ENCODE measurements at regions not wholly inside any gene's neighbourhood (a gene's known extent, or its start where the extent isn't known, plus 50 kb on each side); places are given as distances from the start of the nearest gene placed in this dataset.
"Not testable (repeated sequence)": the region's sequence is repeated elsewhere in the genome, so short reads cannot be mapped to it uniquely, and the experiment has no call there.

DNA sequence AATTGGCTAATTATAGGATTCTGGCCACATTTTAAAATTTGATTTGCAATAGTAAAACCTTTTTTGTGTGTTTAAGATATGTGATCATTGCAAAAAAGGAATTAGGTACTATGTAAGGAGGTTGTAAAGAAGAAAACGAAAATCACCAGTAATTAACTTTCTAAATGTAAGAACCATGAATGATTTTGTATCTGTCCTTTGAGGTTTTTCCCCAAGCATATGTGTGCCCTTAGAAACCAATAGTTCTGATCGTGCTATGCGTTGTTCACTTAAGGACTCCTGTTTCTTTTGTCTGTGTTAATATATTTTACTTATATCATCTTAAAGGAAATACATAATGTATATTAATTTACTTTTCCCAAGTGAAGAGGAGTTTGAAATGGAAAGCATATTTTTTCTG, 410.2 kb downstream of the PSAT1 start:
- DNase-seq (ENCODE audit: low read depth), result no peak
- H3K4me3 ChIP-seq (ENCODE audit: low read depth, low read length), result no peak overlapping the region
- TF ChIP-seq, protein P1, sequence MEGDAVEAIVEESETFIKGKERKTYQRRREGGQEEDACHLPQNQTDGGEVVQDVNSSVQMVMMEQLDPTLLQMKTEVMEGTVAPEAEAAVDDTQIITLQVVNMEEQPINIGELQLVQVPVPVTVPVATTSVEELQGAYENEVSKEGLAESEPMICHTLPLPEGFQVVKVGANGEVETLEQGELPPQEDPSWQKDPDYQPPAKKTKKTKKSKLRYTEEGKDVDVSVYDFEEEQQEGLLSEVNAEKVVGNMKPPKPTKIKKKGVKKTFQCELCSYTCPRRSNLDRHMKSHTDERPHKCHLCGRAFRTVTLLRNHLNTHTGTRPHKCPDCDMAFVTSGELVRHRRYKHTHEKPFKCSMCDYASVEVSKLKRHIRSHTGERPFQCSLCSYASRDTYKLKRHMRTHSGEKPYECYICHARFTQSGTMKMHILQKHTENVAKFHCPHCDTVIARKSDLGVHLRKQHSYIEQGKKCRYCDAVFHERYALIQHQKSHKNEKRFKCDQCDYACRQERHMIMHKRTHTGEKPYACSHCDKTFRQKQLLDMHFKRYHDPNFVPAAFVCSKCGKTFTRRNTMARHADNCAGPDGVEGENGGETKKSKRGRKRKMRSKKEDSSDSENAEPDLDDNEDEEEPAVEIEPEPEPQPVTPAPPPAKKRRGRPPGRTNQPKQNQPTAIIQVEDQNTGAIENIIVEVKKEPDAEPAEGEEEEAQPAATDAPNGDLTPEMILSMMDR (conservative IDR thresholded peaks at IDR 0.05; ENCODE audit: low read depth, low read length), result no peak

DNA sequence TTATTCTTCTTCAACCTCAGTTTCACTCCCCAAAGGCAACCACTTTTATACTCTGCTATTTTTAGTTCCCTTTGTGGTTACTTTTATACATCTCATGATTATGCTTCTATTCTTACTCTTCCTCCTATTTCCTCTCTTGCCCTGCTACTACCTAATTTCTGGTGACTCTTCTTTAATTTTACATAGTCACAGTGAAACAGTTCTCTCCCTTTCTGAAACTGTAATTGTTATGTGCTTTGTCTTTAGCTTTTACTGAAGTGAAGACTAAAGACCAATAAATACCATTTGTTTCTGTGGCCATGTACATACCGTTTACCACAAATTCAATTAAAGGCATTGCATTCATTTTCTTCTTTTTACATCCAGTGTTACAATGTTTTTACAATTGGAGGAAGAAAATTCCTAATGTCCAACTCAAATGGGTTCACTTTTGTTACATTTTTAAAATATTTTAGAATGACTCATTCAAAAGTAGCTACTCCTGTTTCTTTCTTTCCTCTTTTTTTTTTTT, 410.6 kb downstream of the PSAT1 start:
- no peak for DNase-seq (ENCODE audit: low read depth)
- TF ChIP-seq, protein P1 (conservative IDR thresholded peaks at IDR 0.05; ENCODE audit: low read depth, low read length), result no peak
- H3K4me3 ChIP-seq (ENCODE audit: low read depth, low read length), result no peak overlapping the region

DNA sequence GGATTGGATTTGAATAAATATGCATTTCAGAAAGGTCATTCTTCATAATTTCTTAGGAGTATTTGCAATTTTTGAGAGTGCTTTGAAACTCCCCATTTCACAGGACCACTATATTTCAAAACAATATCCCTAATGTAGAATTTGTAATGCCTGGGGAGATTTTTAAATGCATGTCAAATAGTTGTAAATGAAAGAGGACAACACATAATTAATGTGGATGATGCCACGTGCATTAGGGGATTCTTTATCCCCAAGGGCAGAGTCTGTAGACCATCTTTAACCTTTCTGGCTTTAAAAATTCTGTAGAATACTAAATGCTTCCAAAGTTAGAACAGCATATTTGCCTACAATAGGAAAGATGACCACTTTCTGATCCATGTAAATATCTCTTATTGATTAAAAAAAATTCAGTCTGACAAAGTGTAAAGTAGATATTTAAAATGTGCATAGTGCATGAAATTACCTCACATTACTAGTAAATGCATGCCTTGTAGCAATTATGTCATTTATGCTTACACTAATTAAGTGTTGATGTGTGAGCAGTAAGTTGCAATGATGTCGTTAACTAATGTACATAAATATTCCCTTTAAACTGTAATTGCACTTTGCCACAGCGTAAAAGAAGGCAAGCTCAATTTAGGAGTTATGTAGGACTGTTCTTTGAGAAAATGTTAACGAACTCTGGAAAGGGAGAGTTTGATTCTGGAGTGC, 416.1 kb downstream of the PSAT1 start:
- no peak overlapping the region for H3K4me3 ChIP-seq (ENCODE audit: low read depth, low read length)
- TF ChIP-seq, protein P1 (conservative IDR thresholded peaks at IDR 0.05; ENCODE audit: low read depth, low read length), result no peak
- no peak for DNase-seq (ENCODE audit: low read depth)

DNA sequence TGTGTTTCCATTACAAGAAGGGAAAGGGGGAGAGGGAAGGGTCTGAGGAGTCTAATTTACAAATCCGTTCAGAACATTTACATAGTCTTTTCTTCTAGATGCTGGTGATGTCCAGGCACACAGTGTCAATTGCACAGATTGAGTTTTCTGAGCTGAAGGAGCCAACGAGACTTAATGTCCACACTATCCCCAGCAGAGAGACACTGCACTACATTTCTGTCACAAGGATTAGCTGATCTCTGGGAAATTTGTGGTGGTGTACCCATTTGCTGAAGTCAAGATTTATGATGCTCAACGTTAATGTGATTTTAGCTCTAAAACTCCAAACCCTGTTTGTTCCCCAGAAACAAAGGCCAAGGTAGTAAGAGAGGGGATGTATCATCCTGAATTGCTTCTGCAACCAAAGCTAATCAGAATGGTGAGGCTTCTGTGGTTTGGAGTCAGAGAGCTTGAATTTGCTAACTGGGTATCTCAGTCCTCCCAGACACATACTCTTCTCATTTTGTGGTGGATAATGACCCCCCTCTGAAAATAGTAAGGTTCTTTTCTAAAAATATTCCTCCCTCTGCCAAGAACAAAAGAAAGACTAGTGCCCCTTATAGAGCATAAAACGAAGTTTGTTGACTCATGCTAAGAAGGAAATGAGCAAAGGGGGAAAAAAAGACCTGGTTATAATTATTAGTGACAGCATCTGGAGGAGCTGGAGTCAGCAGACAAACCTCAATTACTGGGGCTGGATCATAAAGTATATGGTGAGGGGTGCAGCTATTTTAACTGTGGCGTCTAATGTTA, 416.9 kb downstream of the PSAT1 start:
- no peak for DNase-seq (ENCODE audit: low read depth)

DNA sequence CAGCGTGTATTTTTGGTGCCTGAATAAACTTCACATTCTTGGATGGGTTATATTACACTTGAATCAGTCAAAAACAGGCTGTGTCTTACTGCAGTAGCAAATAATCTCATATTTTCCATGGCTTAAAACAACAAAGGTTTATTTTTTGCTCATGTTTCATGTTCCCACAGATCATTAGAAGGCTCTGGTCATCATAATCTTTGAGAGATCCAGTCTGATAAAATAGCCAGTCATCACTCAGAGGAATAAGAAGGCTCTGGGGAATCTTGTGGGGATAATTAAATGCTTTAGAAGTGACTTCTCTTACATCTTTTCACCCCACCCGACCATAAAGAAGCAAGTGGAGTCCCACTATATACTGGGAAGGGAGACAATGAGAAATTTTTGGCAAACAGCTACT, 417.7 kb downstream of the PSAT1 start:
- DNase-seq (ENCODE audit: low read depth), result no peak
- no peak overlapping the region for H3K4me3 ChIP-seq (ENCODE audit: low read depth, low read length)
- TF ChIP-seq, protein P1 (conservative IDR thresholded peaks at IDR 0.05; ENCODE audit: low read depth, low read length), result no peak

More for the DNA sequence above, 416.9 kb downstream of the PSAT1 start:
- TF ChIP-seq, protein P1 (conservative IDR thresholded peaks at IDR 0.05; ENCODE audit: low read depth, low read length), result no peak
- no peak overlapping the region for H3K4me3 ChIP-seq (ENCODE audit: low read depth, low read length)

DNA sequence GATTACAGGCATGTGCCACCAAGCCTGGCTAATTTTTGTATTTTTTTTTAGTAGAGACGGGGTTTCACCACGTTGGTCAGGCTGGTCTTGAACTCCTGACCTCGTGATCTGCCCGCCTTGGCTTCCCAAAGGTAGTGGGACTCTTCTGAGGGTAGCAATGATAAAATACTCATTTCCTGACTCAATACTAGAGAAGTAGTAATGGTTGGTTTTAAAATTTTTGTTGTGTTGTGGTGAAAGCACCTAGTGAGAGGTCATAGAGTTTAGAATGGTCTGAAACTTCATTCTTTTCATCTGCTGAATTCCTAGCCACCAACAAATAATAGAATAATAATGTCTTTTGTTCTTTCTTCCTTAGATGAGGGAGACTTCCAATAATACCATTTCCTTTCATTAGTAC, 422.1 kb downstream of the PSAT1 start:
- not testable (repeated sequence) for DNase-seq (ENCODE audit: low read depth); H3K4me3 ChIP-seq (ENCODE audit: low read depth, low read length)

DNA sequence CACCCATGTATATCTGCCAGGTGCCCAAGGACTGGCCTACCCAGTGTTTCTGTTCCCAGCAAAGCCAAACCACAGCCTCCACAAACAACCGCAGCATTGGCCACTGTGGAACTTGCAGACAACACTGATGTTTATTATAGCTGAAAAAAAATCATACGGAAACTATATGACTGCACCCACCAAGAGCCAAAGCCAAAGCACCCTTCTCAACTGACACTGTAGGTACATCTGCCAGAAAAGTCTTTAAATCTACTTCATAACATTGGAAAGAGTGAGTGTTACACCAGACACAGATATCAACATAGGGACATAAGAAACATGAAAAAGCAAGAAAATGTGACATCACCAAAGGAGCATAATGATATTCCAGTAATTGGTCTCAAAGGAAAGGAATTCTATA, 428.0 kb downstream of the PSAT1 start:
- TF ChIP-seq, protein P1 (conservative IDR thresholded peaks at IDR 0.05; ENCODE audit: low read depth, low read length), result no peak
- no peak for DNase-seq (ENCODE audit: low read depth)
- no peak overlapping the region for H3K4me3 ChIP-seq (ENCODE audit: low read depth, low read length)
